DMS53 treated with DMSO at 0.1 percent for 48 hours (cell line): ENCODE measurements at regions not wholly inside any gene's neighbourhood (a gene's known extent, or its start where the extent isn't known, plus 50 kb on each side); places are given as distances from the start of the nearest gene placed in this dataset.

Experiments
- DNase-seq: peaks from one replicate; lab custom pipeline; 2025; ENCODE audit not compliant: unreplicated experiment; lab: John Stamatoyannopoulos, UW

DNA sequence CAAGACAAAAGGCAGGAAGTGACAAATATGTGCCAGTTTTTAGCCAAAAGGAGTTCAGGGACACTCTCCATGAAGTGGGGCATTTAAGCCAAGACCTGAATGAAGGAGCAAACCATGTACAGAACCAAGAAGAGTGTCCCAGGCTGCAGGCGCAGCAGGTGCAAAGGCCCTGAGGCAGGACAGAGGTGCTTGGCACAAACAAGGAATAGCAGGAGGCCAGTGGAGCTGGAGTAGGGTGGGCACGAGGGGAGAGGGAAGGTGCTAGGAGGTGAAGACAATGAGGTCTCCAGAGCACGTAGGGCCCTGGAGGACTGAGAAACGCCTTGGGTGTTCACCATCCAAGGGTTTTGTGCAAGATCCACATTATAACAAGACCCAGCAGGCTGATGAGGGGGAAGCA is 474.1 kb downstream of the MN1 start:
- DNase-seq, result no peak

DNA sequence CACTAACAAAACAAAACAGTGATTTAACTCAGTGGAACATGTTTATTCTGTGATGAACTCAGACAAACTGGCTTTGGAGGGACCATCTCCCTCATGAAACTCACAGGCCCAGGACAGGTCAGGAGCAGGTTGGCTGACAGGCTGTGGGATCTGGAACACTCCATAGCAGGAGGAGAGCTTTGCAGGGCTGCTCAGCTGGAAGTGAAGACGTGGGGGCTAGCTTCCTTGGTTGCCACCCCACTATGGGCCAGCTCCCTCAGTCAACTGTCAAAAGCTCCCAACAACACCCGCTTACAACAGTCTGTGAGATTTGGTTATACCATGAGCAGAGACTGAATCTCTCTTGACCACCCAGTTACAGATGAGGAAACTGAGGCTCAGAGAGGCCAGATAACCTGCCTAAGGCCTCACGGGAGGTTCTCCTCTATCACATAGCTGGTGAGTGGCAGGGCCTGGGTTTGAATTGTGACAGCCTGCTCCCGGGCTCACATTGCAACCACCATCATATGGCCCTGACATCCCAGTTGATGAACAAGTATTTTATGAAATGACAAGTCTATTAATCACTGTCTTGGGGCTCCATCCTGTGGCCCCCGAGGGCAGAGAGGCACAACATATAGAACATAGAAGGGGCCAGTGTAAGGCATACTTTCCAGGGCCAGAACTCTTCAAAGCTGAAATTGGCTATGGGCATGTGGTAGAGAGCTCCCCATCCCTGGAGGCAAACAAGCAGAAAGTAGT is 473.4 kb downstream of the MN1 start:
- no peak for DNase-seq

DNA sequence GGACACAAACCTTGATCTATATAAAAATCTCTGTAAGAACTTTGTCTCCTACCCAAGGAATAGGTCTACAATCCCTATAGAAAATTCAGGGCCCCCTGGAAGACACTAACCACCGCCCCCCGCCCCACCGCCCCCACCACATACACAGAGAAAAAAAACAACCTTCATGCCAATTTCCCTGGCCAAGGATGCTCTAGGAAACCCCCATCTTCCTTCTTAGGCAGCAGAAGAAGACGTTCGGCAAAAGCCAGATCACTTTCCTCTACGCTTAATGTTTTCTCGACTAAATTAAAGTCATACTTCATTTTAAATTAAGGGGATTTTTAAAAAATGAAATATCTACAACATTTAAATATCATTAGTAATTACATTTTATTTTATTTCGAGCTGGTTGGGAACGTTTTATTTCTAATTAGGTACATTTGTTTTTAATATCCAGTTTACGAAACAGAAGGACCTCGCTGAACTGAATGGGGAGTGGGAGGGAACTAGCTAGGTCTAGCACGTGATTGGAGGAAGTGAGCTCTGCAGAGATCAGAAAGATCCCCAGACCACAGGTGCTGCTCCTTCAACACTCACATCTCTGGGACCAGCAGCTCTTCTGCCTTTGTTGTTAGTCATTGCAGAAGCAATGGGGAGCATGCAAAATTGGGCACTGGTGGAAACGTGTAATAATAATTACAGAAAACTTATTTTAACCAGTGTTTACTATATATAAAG is 472.3 kb downstream of the MN1 start:
- DNase-seq, result no peak

DNA sequence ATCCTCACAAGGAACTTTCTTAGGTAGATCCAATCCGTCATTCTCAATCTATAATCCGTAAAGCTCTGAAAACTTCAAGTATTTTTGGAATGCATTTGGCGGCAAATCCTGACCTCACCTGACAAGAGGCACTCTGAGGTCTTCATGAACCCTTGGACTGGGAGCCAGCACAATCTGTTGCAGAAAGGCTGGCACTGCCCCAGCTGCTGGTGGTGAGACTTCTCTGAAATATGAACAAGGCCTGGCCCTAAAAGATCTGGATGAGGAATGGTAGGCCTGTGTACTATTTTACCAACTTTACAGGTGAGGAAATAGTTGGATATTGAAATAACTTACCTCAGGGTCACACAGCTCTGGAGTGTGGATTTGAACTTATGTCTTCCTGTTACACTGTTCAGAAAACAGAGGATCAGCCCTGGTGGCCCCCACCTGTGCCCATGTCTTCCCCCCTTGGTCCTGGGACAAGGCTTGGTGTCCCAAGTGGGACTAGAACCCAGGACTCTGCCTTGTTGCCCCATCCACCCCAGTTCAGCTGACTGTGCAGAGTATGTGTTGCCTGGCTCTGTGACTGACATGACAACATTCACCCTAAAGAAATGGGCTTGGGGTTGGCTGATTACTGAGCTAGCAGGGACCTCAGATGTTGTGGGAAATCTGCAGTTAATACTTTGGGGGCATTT is 471.4 kb downstream of the MN1 start:
- no peak for DNase-seq

DNA sequence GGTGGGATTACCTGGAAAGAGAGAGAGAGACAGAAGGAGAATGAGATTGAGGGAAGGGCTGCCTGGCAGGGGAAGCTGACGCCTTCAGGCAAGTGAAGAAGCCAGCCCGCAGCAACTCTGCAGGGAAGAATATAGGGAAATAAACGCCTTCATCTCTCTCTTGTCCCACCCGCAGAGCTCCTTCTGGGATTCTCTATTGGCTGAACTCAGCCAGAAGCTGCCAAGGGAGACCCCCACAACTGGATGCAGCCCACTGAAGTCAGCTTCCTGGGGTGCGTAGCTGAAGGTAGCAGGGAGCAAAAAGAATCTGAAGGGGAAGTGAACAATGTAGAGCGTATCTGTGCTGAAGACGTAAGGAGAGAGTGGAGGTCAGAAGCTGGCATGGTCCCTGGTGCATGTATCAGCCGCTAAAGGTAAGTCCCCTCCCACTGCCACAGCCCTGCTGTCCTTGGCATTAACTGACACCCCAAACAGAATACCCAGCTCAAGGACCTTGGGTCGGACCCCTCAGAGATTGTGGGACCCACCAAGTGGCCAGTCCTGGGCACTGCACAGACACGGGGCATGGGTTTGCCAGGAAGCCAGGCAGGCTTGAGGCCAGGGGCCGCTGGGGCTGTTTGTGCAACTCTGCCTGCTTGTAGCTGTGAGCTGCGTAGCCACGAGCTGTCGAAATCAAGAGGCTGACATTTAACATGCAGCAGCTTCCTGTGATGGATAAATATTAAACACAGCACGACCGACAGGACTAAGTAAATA is 469.9 kb downstream of the MN1 start:
- DNase-seq, result no peak

DNA sequence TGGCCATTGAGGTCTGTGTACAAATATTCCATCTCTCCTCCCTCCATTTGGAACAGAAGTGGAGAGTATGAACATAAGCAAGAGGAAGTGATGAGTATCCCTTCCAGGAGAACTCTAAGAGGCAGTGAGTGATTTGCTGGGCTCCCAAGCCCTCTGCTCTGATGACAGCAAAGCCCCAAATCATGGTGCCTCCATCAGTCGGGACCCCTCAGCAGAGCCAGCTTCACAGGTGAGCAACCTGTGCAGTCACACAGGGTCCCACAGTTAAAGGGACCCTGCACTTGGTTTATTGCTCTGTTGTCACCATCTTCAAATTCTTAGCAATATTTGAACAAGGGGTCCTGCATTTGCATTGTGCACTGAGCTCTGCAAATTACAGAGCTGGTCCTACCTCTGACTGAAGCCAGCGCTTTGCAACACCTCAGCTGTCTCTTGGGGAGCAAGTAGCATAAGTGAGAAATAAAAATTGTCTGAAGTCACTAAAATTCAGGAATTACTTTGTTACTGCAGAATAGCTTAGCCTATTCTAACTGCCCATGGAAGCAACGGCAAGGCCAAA is 466.4 kb downstream of the MN1 start:
- DNase-seq, result no peak

DNA sequence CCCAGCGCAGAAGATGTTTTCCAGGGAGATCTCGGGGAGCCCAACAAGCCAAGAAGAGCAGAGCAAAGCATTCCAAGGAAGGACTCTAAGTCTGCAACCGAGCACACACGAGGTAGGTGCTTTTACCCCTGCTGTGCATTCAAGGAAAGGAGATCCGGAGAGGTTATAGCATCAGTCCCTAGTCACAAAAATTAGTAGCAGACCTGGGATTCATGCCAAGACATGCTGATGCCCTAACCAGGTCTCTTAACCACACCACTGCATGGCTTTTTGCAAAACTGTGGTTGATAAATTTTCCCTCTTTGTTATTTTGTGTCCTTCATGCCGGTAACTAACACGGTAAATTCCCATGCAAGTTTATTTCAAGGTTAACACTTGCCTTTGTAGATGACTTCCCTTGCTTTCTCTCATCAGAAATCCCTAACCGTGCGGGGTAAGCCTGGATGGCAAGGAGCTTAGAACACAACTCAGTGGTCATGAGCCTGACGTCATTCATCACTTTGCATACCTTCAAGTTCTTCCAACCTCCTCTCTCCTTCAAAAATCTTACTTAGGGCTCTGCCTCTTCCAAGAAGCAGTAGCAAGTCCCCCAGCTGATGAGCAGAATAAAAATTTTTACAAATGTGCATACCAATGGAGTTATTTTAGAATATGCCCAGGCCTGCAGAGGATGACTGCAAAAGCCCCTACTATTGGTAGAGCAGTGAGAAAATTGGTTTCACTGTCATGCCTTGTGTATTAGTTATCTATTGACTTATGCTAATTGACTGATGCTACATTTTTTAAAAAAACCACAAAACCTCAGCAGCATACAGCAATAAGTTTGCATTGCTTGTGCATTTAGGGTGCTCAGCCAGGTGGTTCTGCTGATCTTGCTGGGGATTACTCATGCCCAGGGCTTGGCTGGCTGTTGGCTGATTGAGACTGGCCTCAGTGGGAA is 465.1 kb downstream of the MN1 start:
- no peak for DNase-seq

DNA sequence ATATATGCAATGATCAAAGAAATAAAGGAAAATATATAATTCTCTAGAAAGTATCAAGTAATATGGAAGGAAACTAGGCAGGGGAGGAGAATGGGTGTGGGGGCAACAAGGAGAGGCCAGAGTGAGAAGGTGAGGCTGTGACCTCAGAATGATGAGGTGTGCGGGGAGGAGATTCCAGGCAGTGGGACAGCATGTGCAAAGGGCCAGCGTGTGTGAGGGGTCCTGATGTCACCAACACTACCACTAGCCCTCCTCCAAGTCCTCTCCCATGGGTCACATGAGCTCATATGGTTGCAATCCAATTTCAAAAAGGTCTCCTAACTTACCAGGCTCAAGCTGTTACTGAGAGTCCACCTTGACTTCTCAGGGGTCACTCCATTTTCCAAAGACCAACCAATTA is 463.9 kb downstream of the MN1 start:
- no peak for DNase-seq

DNA sequence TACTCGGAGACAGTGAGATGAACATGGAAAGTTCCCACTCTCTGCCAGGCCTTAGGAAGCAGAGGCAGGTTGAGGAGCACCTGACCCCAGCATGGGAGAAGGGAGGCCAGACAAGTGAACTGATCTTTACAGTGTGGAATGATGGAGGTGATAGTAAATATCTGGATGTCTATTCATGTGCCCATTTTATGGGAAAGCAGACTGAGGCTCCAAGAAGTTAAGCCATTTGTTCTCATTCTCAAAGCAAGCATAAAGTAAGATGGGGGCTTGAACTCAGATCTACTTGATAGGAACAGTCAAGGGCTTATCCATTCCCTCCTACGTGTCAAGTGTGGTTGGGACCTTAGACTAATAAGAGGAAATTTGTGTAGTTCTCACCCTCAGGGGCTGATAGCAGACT is 461.5 kb downstream of the MN1 start:
- DNase-seq, result no peak

DNA sequence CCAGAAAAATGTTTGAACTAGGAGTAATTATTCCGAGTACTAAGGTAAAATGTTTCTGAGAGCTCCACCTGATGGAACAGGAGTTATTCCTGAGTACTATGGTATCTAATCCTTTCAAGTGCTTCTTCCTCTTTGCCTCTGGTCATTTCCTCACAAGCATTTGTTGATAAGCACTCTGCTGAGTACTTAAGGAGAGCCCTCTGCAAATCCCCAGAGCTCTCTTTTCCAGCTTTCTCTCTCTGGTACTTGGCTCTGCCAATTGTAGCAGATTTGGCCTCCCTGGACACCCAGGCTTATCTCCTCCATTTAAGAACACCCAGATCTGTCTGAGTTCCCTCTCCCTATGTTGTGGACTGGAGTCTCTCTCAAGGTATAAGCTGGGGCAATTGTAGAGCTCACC is 457.0 kb downstream of the MN1 start:
- DNase-seq, result peak; percentile 5

DNA sequence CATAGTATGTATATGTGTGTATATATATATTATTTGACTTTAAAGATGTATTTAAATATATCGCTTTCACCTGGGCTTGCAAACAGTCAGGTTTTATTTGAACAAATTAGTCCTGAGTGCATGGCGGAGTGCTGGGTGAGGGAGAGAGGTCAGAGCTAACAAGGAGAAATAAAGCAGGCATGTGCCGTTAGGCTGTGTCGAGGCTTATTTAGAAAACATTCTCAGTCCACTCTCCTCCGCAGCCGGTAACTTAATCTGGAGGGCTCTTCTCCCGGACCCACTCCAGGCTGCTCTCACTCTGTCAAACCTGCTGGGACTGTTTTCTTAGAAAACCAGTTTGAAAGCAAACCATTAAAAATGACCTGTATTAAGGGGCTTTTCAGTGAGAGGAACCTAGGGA is 455.9 kb downstream of the MN1 start:
- no peak for DNase-seq

DNA sequence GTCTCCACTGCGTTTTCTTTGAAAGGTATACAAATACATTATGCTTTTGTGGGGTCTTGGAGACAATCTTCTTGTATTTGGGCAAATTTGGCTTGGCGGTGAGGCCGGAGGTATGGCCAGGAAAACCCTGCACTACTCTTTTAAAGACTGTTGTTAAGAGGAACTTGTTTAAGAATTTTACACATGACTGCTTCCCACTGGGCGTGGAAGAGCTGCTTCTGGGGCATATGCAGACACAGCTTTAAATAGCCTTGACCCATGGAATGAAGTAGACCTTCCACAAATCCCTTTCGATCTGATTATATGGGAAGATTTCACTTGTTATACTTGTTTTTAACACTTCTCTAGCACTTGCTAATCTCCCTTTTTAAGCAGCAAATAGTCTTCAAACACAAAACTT is 453.6 kb downstream of the MN1 start:
- DNase-seq, result no peak

DNA sequence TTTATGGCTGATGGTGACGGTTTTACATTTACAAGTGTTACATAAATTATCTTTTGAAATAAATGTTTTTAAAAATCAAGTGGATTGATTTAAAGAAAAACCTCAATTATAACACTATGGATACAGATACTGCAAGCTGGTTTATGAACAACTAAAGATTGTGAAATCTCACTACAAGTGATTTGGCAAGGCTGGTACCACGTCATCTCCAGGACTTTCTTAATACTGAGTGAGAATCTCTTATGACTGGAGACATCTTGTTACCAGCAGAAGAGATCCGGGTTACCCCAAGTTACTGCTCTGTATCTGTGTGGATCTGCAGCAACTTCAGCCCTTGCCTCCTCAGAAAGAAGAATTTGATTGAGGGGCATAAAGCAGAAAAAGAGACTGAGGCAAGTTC is 452.9 kb downstream of the MN1 start:
- DNase-seq, result no peak

DNA sequence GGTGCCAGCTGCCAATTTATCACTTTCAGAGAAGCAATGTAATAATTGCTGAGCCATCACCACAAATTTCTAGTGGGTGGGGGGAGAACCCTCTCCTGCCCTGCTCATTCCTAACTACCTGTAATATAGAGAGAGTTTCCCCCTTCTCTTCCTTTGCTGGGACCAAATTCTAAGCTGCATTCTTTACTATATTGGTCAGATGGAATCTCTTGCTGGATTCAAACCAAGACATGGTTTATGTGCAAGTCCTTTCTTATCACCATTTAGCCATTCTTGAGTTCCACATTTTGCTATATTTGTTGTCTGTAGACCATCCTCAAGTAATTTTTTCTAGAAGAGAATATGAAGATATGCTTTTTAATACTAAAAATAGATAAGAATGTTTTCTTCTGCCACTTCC is 452.1 kb downstream of the MN1 start:
- no peak for DNase-seq

DNA sequence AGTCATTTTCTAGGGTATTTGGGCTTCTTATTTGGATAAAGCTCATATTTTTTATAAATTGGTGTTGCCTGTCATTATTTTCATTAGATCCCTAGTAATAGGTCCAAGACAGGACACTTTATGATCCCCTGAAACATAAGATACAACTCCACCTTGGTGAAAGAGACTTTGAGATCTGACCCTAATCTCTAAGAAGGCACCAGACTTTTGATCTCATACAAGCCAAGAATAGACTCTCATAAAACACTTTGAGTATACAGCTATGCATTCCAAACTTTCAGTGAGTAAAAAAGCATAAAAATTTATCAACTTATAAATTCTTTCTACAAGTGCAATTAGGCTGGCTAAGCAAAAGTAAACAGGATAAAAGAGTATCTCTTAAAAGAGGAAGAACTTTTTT is 451.2 kb downstream of the MN1 start:
- DNase-seq, result no peak

DNA sequence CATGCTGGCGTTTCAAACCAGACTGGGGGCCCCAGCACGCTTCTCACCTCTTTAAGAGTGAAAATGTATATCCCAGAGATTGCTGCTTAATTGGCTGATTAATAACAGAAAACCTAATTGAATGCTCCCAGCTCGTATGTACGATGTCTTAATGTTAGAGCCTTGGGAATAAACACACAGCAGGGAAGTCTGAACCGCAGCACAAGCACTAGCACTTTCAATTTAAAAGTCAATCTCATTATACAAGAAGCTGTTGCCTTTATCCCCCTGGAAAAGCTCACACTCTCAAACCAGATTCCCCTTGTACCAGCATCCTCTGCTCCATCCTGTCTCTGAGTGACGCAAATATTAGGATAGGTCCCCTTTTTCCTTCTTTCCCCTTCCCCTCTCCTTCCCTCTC is 449.1 kb downstream of the MN1 start:
- DNase-seq, result no peak

DNA sequence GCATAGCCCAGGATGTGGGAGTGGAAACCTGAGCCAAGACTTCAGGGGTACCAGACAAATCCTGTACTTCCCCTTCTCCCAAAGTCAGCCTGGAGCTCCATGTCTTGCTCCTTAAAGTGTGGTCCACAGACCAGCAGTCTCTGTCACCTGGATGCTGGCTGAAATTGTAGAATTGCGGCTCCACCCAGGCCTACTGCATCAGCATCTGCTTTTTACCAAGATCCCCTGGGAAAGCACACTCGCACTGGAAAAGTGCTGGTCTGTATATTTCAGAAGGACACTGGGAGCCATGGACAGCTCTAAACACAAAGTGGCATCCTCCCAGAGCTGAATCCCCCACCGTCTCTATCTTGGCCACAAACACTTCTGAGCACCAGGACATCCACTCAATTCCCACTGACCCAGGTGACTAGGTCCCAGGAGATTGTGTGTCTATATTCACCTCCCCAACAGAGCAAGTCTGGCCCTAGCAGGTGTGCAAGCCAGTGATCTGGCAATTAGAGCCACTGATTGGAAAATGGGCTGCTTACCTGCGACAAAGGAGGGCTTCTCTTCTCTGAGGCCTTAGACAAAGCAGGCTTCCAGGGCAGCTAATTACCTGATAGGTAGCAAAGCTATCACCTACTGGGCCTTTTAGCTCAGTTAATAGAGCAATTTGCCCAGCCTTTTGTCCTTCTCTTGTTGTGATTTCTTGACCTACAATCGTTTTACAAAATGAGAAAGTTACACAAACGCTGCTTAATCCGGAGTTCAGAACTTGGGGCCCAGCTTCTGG is 443.3 kb downstream of the MN1 start:
- no peak for DNase-seq

DNA sequence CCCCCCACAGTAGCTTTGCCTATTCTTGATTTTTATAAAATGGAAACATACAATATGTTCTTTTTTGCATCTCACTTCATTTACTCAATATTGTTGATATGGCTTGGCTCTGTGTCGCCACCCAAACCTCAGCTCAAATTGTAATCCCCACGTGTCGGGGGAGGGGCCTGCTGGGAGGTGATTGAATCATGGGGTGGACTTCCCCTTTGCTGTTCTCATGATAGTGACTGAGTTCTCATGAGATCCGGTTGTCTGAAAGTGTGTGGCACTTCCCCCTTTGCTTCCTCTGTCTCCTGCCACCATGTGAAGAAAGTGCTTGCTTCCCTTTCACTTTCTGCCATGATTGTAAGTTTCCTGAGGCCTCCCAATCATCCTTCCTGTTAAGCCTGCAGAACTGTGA is 431.3 kb downstream of the MN1 start:
- no peak for DNase-seq

DNA sequence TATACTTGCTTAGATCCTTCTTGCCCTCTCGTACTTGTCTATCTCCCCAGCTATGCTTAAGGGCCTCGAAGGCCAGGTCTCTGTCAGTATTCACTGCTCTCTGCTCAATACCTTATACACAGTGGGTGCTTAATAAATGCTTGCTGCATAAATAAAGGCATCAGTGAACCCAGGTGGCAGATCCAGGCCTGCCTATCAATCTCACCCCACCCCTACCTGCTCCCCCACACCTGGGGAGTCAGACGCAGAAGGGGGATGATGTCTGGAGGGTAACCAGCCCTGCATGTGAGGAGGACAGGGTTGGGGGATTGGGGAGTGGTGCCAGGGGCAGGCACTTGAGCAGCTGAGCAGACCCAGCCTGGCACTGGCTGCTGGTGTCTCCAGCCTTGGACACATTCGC is 430.6 kb downstream of the MN1 start:
- DNase-seq, result no peak
